ENCODE measurements at regions not wholly inside any gene's neighbourhood (a gene's known extent, or its start where the extent isn't known, plus 50 kb on each side); places are given as distances from the start of the nearest gene placed in this dataset.

GRCh38 chr7:109176661-109177060 is 607.0 kb downstream of the DNAJB9 start:
- no peaks in the 10 kb centered on the region for H3K9me3 ChIP-seq (ENCODE audit: control insufficient read depth in 4 of 4, low read length in 3 of 4)
- no peaks in the 10 kb centered on the region for H3K4me1 ChIP-seq (ENCODE audit: control insufficient read depth in 4 of 4, insufficient read depth in 4 of 4, low read length in 3 of 4)
- no peak overlapping the region for H3K27ac ChIP-seq (ENCODE audit: low read depth in 1 of 2, low read length in 2 of 2)
- no peak for DNase-seq (ENCODE audit: low spot score)
- H3K4me3 ChIP-seq (ENCODE audit: low read depth in 1 of 3, low read length in 3 of 3): no peak overlapping the region
- no peaks in the 10 kb centered on the region for H3K36me3 ChIP-seq (ENCODE audit: control insufficient read depth in 4 of 4, insufficient read depth in 3 of 4, low read depth in 1 of 4, low read length in 3 of 4)
- no peak for TF ChIP-seq RAD21 (IDR thresholded peaks at IDR 0.05)
- TF ChIP-seq HNF4A (conservative IDR thresholded peaks at IDR 0.05): no peak
- TF ChIP-seq, protein P1, sequence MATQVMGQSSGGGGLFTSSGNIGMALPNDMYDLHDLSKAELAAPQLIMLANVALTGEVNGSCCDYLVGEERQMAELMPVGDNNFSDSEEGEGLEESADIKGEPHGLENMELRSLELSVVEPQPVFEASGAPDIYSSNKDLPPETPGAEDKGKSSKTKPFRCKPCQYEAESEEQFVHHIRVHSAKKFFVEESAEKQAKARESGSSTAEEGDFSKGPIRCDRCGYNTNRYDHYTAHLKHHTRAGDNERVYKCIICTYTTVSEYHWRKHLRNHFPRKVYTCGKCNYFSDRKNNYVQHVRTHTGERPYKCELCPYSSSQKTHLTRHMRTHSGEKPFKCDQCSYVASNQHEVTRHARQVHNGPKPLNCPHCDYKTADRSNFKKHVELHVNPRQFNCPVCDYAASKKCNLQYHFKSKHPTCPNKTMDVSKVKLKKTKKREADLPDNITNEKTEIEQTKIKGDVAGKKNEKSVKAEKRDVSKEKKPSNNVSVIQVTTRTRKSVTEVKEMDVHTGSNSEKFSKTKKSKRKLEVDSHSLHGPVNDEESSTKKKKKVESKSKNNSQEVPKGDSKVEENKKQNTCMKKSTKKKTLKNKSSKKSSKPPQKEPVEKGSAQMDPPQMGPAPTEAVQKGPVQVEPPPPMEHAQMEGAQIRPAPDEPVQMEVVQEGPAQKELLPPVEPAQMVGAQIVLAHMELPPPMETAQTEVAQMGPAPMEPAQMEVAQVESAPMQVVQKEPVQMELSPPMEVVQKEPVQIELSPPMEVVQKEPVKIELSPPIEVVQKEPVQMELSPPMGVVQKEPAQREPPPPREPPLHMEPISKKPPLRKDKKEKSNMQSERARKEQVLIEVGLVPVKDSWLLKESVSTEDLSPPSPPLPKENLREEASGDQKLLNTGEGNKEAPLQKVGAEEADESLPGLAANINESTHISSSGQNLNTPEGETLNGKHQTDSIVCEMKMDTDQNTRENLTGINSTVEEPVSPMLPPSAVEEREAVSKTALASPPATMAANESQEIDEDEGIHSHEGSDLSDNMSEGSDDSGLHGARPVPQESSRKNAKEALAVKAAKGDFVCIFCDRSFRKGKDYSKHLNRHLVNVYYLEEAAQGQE (IDR thresholded peaks at IDR 0.05): no peak
- TF ChIP-seq NR2F2 (IDR thresholded peaks at IDR 0.05): no peak
- no peak for TF ChIP-seq YY1 (IDR thresholded peaks at IDR 0.05)
- no peak for TF ChIP-seq HNF4G (IDR thresholded peaks at IDR 0.05)
- no peak for TF ChIP-seq RXRA (IDR thresholded peaks at IDR 0.05)
- no peak for TF ChIP-seq MAX (IDR thresholded peaks at IDR 0.05)
- TF ChIP-seq EGR1 (IDR thresholded peaks at IDR 0.05; ENCODE audit: low read depth in 2 of 2): no peak
- TF ChIP-seq, protein P2, sequence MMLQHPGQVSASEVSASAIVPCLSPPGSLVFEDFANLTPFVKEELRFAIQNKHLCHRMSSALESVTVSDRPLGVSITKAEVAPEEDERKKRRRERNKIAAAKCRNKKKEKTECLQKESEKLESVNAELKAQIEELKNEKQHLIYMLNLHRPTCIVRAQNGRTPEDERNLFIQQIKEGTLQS (IDR thresholded peaks at IDR 0.05): no peak
- no peak for TF ChIP-seq JUND (IDR thresholded peaks at IDR 0.05)
- no peak for TF ChIP-seq CTCF (IDR thresholded peaks at IDR 0.05; ENCODE audit: low read depth, low read length, missing input control)
- no peak for TF ChIP-seq FOXA2 (IDR thresholded peaks at IDR 0.05)
- no peak for TF ChIP-seq SP1 (IDR thresholded peaks at IDR 0.05)
- TF ChIP-seq ZBTB33 (IDR thresholded peaks at IDR 0.05): no peak
- no peak for TF ChIP-seq TAF1 (conservative IDR thresholded peaks at IDR 0.05)
- no peak for TF ChIP-seq FOXA1 (IDR thresholded peaks at IDR 0.05)
- TF ChIP-seq GABPA (IDR thresholded peaks at IDR 0.05 in 1 of 2, conservative IDR thresholded peaks at IDR 0.05 in 1 of 2): no peak
- H3K27me3 ChIP-seq (ENCODE audit: control insufficient read depth in 4 of 4, insufficient read depth in 4 of 4, low read length in 3 of 4): no peaks in the 10 kb centered on the region
- no peak overlapping the region for H3K9ac ChIP-seq (ENCODE audit: low read depth in 1 of 2, low read length in 2 of 2)

All from liver (tissue), 7 donors.